Inferior parietal cortex (tissue), 1 donor: ENCODE measurements at regions not wholly inside any gene's neighbourhood (a gene's known extent, or its start where the extent isn't known, plus 50 kb on each side); places are given as distances from the start of the nearest gene placed in this dataset.
"Not testable (repeated sequence)": the region's sequence is repeated elsewhere in the genome, so short reads cannot be mapped to it uniquely, and the experiment has no call there.

ENCODE experiments used
- DNase-seq: peaks from one replicate; pipeline ENCODE4 v3.0.0-alpha.2; 2016; ENCODE audit errors: extremely low spot score

GRCh38 chr2:124967325-124967724 lies 942.2 kb downstream of the CNTNAP5 start:
- peak; percentile 11 for DNase-seq

- DNase-seq: peak; percentile 73
Measured at GRCh38 chr2:124970030-124970429, 944.9 kb downstream of the CNTNAP5 start.

- DNase-seq: no peak
Measured at GRCh38 chr2:124973396-124973795, 948.3 kb downstream of the CNTNAP5 start.

- no peak for DNase-seq
Measured at GRCh38 chr2:124975224-124975623, 950.1 kb downstream of the CNTNAP5 start.

- no peak for DNase-seq
Measured at GRCh38 chr2:124975648-124976047, 950.6 kb downstream of the CNTNAP5 start.

GRCh38 chr2:124978597-124978996 lies 953.5 kb downstream of the CNTNAP5 start:
- no peak for DNase-seq

GRCh38 chr2:124983595-124983994 lies 958.5 kb downstream of the CNTNAP5 start:
- no peak for DNase-seq

- DNase-seq: no peak
Measured at GRCh38 chr2:124985270-124985669, 960.2 kb downstream of the CNTNAP5 start.

- no peak for DNase-seq
Measured at GRCh38 chr2:124986136-124986535, 961.0 kb downstream of the CNTNAP5 start.

GRCh38 chr2:124986870-124987269 lies 961.8 kb downstream of the CNTNAP5 start:
- not testable (repeated sequence) for DNase-seq

- DNase-seq: not testable (repeated sequence)
Measured at GRCh38 chr2:124987436-124987835, 962.3 kb downstream of the CNTNAP5 start.

- no peak for DNase-seq
Measured at GRCh38 chr2:124988111-124988510, 963.0 kb downstream of the CNTNAP5 start.

- no peak for DNase-seq
Measured at GRCh38 chr2:124988794-124989193, 963.7 kb downstream of the CNTNAP5 start.

- DNase-seq: no peak
Measured at GRCh38 chr2:124993809-124994208, 968.7 kb downstream of the CNTNAP5 start.

GRCh38 chr2:124995185-124995912 lies 970.3 kb downstream of the CNTNAP5 start:
- no peak for DNase-seq

GRCh38 chr2:124996406-124996805 lies 971.3 kb downstream of the CNTNAP5 start:
- DNase-seq: no peak

- DNase-seq: no peak
Measured at GRCh38 chr2:124999906-125000305, 974.8 kb downstream of the CNTNAP5 start.

GRCh38 chr2:125004106-125004800 lies 979.2 kb downstream of the CNTNAP5 start:
- no peak for DNase-seq

GRCh38 chr2:125006676-125007075 lies 981.6 kb downstream of the CNTNAP5 start:
- no peak for DNase-seq

GRCh38 chr2:125028721-125029120 lies 1003.6 kb downstream of the CNTNAP5 start:
- not testable (repeated sequence) for DNase-seq

GRCh38 chr2:125033871-125034270 lies 1008.8 kb downstream of the CNTNAP5 start:
- no peak for DNase-seq

- no peak for DNase-seq
Measured at GRCh38 chr2:125037135-125037653, 1012.1 kb downstream of the CNTNAP5 start.

GRCh38 chr2:125041846-125042245 lies 1016.8 kb downstream of the CNTNAP5 start:
- DNase-seq: no peak
